C4-2B (cell line): ENCODE measurements at regions not wholly inside any gene's neighbourhood (a gene's known extent, or its start where the extent isn't known, plus 50 kb on each side); places are given as distances from the start of the nearest gene placed in this dataset.

Experiments used
- CTCF ChIP-seq: fragments of 450-650 bp; conservative IDR thresholded peaks from 2 replicates; pipeline ENCODE4 v1.5.1; 2017; ENCODE audit warnings: mild to moderate bottlenecking
- ZFX ChIP-seq: fragments of 450-650 bp; IDR thresholded peaks from 2 replicates; pipeline ENCODE4 v1.6.1; 2017

GRCh38 chr6:95120984-95121383 lies 456.4 kb upstream of the MANEA start:
- TF ChIP-seq CTCF (no peak), ZFX (no peak)
